K562 (cell line): ENCODE measurements at regions not wholly inside any gene's neighbourhood (a gene's known extent, or its start where the extent isn't known, plus 50 kb on each side); places are given as distances from the start of the nearest gene placed in this dataset.
A peak's percentile ranks its signal among the peaks of the same experiment; 100 is the strongest.

Experiments used
- ARID1B ChIP-seq: fragments of 450-650 bp; IDR thresholded peaks from 2 replicates; pipeline ENCODE4 v1.6.1; 2016; ENCODE audit warnings: antibody characterized with exemption, mild to moderate bottlenecking, inconsistent platforms
- FOXJ2 ChIP-seq: fragments of 200-800 bp; sonication (Bioruptor generic); IDR thresholded peaks from 2 replicates; pipeline ENCODE4 v1.6.1; 2016; ENCODE audit warnings: missing genetic modification characterization, missing compliant biosample characterization
- FUS ChIP-seq: fragments of 200-400 bp; formaldehyde crosslinking; optimal IDR thresholded peaks from 2 replicates; pipeline ENCODE3; 2017; ENCODE audit warnings: low read depth, low read length
- MGA ChIP-seq: fragments of 450-650 bp; IDR thresholded peaks from 2 replicates; pipeline ENCODE4 v1.6.1; 2016; ENCODE audit warnings: mild to moderate bottlenecking, moderate library complexity
- MLLT1 ChIP-seq, 2 experiments: fragments of 450-650 bp; IDR thresholded peaks; 2 replicates each; pipeline ENCODE4 v1.6.1; 2016
- POLR3A ChIP-seq: IDR thresholded peaks from 2 replicates; pipeline ENCODE4 v1.6.1; 2011; ENCODE audit warnings: borderline replicate concordance, mild to moderate bottlenecking, moderate library complexity; ENCODE audit not compliant: insufficient read length, insufficient read depth; ENCODE audit errors: extremely low read depth
- RFX5 ChIP-seq: IDR thresholded peaks from 2 replicates; pipeline ENCODE4 v1.6.1; 2011; ENCODE audit warnings: low read depth, mild to moderate bottlenecking, improper control_type of control experiment, low read length
- SMC3 ChIP-seq: conservative IDR thresholded peaks from 2 replicates; pipeline ENCODE4 v1.6.1; 2011; ENCODE audit warnings: low read depth, low read length, improper control_type of control experiment; ENCODE audit not compliant: insufficient read depth
- TARDBP ChIP-seq: fragments of 450-650 bp; IDR thresholded peaks from 2 replicates; pipeline ENCODE4 v1.6.1; 2016
- TCF3 ChIP-seq: sonication (generic); formaldehyde crosslinking; IDR thresholded peaks from 2 replicates; pipeline ENCODE4 v1.4.0; 2020; ENCODE audit warnings: mild to moderate bottlenecking, missing genetic modification reagents
- ZNF224 ChIP-seq: sonication (generic); formaldehyde crosslinking; IDR thresholded peaks from 2 replicates; pipeline ENCODE4 v1.8.0; 2022; ENCODE audit warnings: mild to moderate bottlenecking, missing genetic modification reagents

GRCh38 chr6:27126815-27127537, 120.5 kb upstream of the PRSS16 start (continued):
- no peak for TF ChIP-seq MGA
- 0 out of 2 replicates have a peak, but pooled peaks have one; percentile 14 for TF ChIP-seq ARID1B
- peak; percentile 27; the same call in 1 of the 2 replicates for TF ChIP-seq FOXJ2 (tag)
- TF ChIP-seq POLR3A: no peak
- TF ChIP-seq TCF3 (CRISPR knock-in tag): peak; percentile 40; the same call in 1 of the 2 replicates
- peak; percentile 52 for TF ChIP-seq SMC3
- TF ChIP-seq ZNF224 (CRISPR knock-in tag): no peak
- 0 out of 2 replicates have a peak, but pooled peaks have one; percentile 70 for TF ChIP-seq TARDBP
- peak; percentile 94 for TF ChIP-seq MLLT1 (IDR thresholded peaks at IDR 0.05)
- TF ChIP-seq FUS: no peak
- TF ChIP-seq RFX5: no peak
